C4-2B (cell line): ENCODE measurements at regions not wholly inside any gene's neighbourhood (a gene's known extent, or its start where the extent isn't known, plus 50 kb on each side); places are given as distances from the start of the nearest gene placed in this dataset.

Source experiments
- ZFX ChIP-seq: fragments of 450-650 bp; IDR thresholded peaks from 2 replicates; pipeline ENCODE4 v1.6.1; 2017
- TF ChIP-seq, protein P1 (sequence below): fragments of 450-650 bp; conservative IDR thresholded peaks from 2 replicates; pipeline ENCODE4 v1.5.1; 2017; ENCODE audit warnings: mild to moderate bottlenecking

DNA sequence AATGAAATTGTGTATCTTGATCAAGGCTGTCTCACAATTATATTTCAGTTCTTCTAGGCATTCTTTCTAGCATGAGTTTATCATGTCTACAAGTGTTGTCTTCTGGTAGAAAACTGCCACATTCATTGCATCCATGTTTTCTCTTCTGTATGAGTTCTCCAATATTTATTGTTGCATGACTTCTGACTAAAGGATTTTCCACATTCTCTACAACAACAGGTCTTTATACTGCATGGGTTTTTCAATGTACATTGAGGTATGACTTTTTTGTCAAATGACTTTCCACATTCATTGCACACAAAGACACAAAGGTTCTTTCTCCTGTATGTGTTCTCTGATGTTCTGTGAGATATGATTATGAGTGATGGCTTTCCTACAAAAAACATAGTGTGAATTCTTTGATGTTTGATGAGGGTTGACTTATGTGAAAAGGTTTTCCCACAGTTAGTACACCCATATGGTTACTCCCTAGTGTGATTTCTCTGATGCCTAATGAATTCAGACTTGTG is 890.6 kb upstream of the CNTN5 start:
- TF ChIP-seq, protein P1, sequence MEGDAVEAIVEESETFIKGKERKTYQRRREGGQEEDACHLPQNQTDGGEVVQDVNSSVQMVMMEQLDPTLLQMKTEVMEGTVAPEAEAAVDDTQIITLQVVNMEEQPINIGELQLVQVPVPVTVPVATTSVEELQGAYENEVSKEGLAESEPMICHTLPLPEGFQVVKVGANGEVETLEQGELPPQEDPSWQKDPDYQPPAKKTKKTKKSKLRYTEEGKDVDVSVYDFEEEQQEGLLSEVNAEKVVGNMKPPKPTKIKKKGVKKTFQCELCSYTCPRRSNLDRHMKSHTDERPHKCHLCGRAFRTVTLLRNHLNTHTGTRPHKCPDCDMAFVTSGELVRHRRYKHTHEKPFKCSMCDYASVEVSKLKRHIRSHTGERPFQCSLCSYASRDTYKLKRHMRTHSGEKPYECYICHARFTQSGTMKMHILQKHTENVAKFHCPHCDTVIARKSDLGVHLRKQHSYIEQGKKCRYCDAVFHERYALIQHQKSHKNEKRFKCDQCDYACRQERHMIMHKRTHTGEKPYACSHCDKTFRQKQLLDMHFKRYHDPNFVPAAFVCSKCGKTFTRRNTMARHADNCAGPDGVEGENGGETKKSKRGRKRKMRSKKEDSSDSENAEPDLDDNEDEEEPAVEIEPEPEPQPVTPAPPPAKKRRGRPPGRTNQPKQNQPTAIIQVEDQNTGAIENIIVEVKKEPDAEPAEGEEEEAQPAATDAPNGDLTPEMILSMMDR, result no peak
- no peak for TF ChIP-seq ZFX
